Panc1 (cell line): ENCODE measurements at regions not wholly inside any gene's neighbourhood (a gene's known extent, or its start where the extent isn't known, plus 50 kb on each side); places are given as distances from the start of the nearest gene placed in this dataset.

ENCODE experiments used
- ATAC-seq: fragments of 200-7000 bp; cut with Tn5 transposase; 2 replicates; pipeline ENCODE4 v1.9.1; 2020; ENCODE audit warnings: mild to moderate bottlenecking, moderate library complexity
- BruUV-seq: library from RNA; stranded (reverse); fragments of 400-500 nt; replicated peaks from 2 replicates; lab custom pipeline; 2021; lab: Mats Ljungman, UMichigan
- CTCF ChIA-PET: fragments of 300-600 bp; sonication (Branson Sonifier 250); formaldehyde crosslinking; loops from one replicate; lab custom pipeline; 2022; ENCODE audit warnings: antibody characterized with exemption; lab: Charles Lee
- POLR2A ChIA-PET: fragments of 300-600 bp; sonication (Branson Sonifier 250); formaldehyde crosslinking; loops from one replicate; lab custom pipeline; 2022; ENCODE audit warnings: antibody characterized with exemption; lab: Charles Lee
- DNase-seq: peaks from one replicate; pipeline ENCODE4 v3.0.0-alpha.2; 2010; ENCODE audit warnings: low read depth, low spot score
- H3K27ac ChIP-seq: 2 replicates; pipeline ENCODE4 v1.5.1; 2011; ENCODE audit warnings: mild to moderate bottlenecking, low read length, inconsistent platforms
- H3K27me3 ChIP-seq: fragments of 200-500 bp; sonication (Bioruptor generic); 2 replicates; pipeline ENCODE4 v1.6.0; 2014; ENCODE audit warnings: low read length, inconsistent platforms; ENCODE audit not compliant: control insufficient read depth, insufficient read depth
- H3K36me3 ChIP-seq: fragments of 200-500 bp; sonication (Bioruptor generic); 2 replicates; pipeline ENCODE4 v1.5.1; 2014; ENCODE audit warnings: inconsistent platforms, mild to moderate bottlenecking, low read length, moderate library complexity; ENCODE audit not compliant: control insufficient read depth, insufficient read depth
- H3K4me1 ChIP-seq: 2 replicates; pipeline ENCODE4 v1.5.1; 2011; ENCODE audit warnings: inconsistent platforms, mild to moderate bottlenecking, low read length, moderate library complexity; ENCODE audit not compliant: control insufficient read depth, insufficient read depth
- H3K4me3 ChIP-seq, 2 experiments: 2 replicates each; pipeline ENCODE4 v1.5.1; 2011 to 2012; ENCODE audit warnings: low read depth in 2 of 2, low read length in 2 of 2, mild to moderate bottlenecking in 2 of 2, inconsistent platforms in 1 of 2, moderate library complexity in 1 of 2
- H3K9me3 ChIP-seq: fragments of 200-500 bp; sonication (Bioruptor generic); 2 replicates; pipeline ENCODE4 v1.5.1; 2014; ENCODE audit warnings: low read depth, mild to moderate bottlenecking, inconsistent platforms, low read length, moderate library complexity; ENCODE audit not compliant: control insufficient read depth, insufficient read depth
- POLR2AphosphoS5 ChIP-seq: IDR thresholded peaks from 2 replicates; pipeline ENCODE4 v1.6.1; 2012; ENCODE audit warnings: mild to moderate bottlenecking, low read depth, low read length, moderate library complexity
- SIN3A ChIP-seq: IDR thresholded peaks from 2 replicates; pipeline ENCODE4 v1.6.1; 2012; ENCODE audit warnings: low read depth, mild to moderate bottlenecking, low read length, moderate library complexity, borderline replicate concordance; ENCODE audit not compliant: insufficient read depth
- TCF7L2 ChIP-seq: IDR thresholded peaks from 2 replicates; pipeline ENCODE4 v1.6.1; 2011; ENCODE audit warnings: mild to moderate bottlenecking, low read depth, low read length, inconsistent platforms
- in situ Hi-C: cut with HindIII; loops from 2 replicates; pipeline ENCODE4 v1.10.0; 2016; ENCODE audit warnings: low sequenced_read_pairs, low pct_unique_long_range_greater_than_20kb
- intact Hi-C: fragments of 100-400 bp; cut with micrococcal nuclease; formaldehyde crosslinking; loops from one replicate; pipeline ENCODE4 v1.10.0; 2022; ENCODE audit not compliant: unreplicated experiment
- TF ChIP-seq, protein P1 (sequence below): fragments of 450-650 bp; IDR thresholded peaks from 2 replicates; pipeline ENCODE4 v1.5.1; 2017; ENCODE audit warnings: mild to moderate bottlenecking
- TF ChIP-seq, protein P2 (sequence below), 2 experiments: IDR thresholded peaks; 2 replicates each; pipeline ENCODE4 v1.6.1; 2011 to 2012; ENCODE audit warnings: low read depth in 2 of 2, control low read depth in 1 of 2, low read length in 1 of 2, mild to moderate bottlenecking in 1 of 2, moderate library complexity in 1 of 2; ENCODE audit not compliant: insufficient read depth in 1 of 2

DNA sequence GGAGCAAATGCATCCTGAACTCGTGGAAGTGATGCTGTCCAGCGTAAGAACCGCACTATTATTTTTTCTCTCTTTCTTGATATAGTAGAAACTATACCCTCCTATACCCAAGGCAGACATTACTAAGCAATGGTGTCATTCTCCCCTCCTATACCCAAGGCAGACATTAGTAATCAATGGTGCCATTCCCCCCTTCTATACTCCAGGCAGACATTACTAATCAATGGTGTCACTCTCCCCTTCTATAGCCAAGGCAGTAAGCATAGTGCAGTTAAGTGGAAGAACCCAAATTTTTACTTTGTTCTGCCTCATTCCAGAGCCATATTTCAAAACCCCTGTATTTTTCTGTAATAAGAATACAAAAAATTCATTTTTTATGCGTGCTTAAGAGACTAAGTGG lies 506.2 kb upstream of the EEF2KMT start:
- in situ Hi-C loops (no loop called here), intact Hi-C loops (no loop called here)
- Histone ChIP-seq H3K4me1 (no peaks in the 10 kb centered on the region), H3K4me3 (no peak overlapping the region), H3K9me3 (no peaks in the 10 kb centered on the region), H3K36me3 (no peaks in the 10 kb centered on the region), H3K27me3 (peaks cover 2% of the 10 kb centered on the region; the same call in 1 of the 2 replicates), H3K27ac (no peak overlapping the region)
- CTCF ChIA-PET: no interaction called here
- DNase-seq (no peak), ATAC-seq (no peak)
- TF ChIP-seq POLR2AphosphoS5 (no peak), TCF7L2 (no peak), SIN3A (no peak)
- TF ChIP-seq, protein P1, sequence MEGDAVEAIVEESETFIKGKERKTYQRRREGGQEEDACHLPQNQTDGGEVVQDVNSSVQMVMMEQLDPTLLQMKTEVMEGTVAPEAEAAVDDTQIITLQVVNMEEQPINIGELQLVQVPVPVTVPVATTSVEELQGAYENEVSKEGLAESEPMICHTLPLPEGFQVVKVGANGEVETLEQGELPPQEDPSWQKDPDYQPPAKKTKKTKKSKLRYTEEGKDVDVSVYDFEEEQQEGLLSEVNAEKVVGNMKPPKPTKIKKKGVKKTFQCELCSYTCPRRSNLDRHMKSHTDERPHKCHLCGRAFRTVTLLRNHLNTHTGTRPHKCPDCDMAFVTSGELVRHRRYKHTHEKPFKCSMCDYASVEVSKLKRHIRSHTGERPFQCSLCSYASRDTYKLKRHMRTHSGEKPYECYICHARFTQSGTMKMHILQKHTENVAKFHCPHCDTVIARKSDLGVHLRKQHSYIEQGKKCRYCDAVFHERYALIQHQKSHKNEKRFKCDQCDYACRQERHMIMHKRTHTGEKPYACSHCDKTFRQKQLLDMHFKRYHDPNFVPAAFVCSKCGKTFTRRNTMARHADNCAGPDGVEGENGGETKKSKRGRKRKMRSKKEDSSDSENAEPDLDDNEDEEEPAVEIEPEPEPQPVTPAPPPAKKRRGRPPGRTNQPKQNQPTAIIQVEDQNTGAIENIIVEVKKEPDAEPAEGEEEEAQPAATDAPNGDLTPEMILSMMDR: no peak
- TF ChIP-seq, protein P2, sequence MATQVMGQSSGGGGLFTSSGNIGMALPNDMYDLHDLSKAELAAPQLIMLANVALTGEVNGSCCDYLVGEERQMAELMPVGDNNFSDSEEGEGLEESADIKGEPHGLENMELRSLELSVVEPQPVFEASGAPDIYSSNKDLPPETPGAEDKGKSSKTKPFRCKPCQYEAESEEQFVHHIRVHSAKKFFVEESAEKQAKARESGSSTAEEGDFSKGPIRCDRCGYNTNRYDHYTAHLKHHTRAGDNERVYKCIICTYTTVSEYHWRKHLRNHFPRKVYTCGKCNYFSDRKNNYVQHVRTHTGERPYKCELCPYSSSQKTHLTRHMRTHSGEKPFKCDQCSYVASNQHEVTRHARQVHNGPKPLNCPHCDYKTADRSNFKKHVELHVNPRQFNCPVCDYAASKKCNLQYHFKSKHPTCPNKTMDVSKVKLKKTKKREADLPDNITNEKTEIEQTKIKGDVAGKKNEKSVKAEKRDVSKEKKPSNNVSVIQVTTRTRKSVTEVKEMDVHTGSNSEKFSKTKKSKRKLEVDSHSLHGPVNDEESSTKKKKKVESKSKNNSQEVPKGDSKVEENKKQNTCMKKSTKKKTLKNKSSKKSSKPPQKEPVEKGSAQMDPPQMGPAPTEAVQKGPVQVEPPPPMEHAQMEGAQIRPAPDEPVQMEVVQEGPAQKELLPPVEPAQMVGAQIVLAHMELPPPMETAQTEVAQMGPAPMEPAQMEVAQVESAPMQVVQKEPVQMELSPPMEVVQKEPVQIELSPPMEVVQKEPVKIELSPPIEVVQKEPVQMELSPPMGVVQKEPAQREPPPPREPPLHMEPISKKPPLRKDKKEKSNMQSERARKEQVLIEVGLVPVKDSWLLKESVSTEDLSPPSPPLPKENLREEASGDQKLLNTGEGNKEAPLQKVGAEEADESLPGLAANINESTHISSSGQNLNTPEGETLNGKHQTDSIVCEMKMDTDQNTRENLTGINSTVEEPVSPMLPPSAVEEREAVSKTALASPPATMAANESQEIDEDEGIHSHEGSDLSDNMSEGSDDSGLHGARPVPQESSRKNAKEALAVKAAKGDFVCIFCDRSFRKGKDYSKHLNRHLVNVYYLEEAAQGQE (IDR thresholded peaks at IDR 0.05; ENCODE audit: insufficient read depth in 1 of 2, low read depth in 2 of 2, low read length in 1 of 2): no peak
- no TSS peak for BruUV-seq
- POLR2A ChIA-PET: no interaction called here

DNA sequence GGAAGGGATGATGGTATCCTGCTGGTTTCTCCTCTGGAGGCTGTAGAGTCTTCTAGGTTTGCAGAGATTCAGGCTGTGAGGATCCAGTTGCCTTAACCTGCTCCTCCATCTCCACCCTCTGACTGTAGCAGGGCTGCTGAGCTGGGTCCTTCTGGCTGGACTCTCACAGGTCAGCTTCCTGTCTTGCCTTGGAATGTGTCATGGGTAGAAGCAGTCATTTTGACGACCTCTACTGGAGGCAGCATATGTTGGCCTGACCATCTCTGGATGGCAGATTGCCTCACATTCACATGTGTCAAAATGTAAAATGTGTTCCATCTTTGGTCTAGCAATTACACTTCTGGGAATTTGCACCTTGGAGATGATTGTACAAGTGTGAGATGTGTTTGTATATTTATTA lies 504.4 kb upstream of the EEF2KMT start:
- H3K4me3 ChIP-seq: no peak overlapping the region
- TF ChIP-seq SIN3A (no peak), POLR2AphosphoS5 (no peak), TCF7L2 (no peak)
- TF ChIP-seq, protein P2 (IDR thresholded peaks at IDR 0.05; ENCODE audit: insufficient read depth in 1 of 2, low read depth in 2 of 2, low read length in 1 of 2): no peak
- TF ChIP-seq, protein P1: no peak
- H3K4me1 ChIP-seq: no peaks in the 10 kb centered on the region
- no peaks in the 10 kb centered on the region for H3K36me3 ChIP-seq
- ATAC-seq: no peak
- ChIA-PET CTCF (interaction anchor here (0.6 kb wide), 1 partner anchor 14 kb away, joined by 3 read pairs; no protein-coding TSS in a partner anchor), POLR2A (no interaction called here)
- H3K27ac ChIP-seq: no peak overlapping the region
- in situ Hi-C loops (no loop called here), intact Hi-C loops (no loop called here)
- H3K9me3 ChIP-seq: no peaks in the 10 kb centered on the region
- H3K27me3 ChIP-seq: peaks cover 2% of the 10 kb centered on the region; the same call in 1 of the 2 replicates
- no peak for DNase-seq
- BruUV-seq: no TSS peak
